Right lobe of liver (tissue), 4 donors: ENCODE measurements at regions not wholly inside any gene's neighbourhood (a gene's known extent, or its start where the extent isn't known, plus 50 kb on each side); places are given as distances from the start of the nearest gene placed in this dataset.

Experiments used
- POLR2A ChIP-seq: fragments of 450-650 bp; IDR thresholded peaks from one replicate; pipeline ENCODE4 v1.6.1; 2017; ENCODE audit warnings: antibody characterized with exemption, mild to moderate bottlenecking
- TF ChIP-seq, protein P1 (sequence below), 4 donors: fragments of 200-600 bp in 3 of 4; fragments of 450-650 bp in 1 of 4; IDR thresholded peaks; one replicate each; pipeline versions ENCODE4 v1.5.1 to v1.8.0; 2016 to 2022; ENCODE audit warnings: antibody characterized with exemption in 4 of 4, mild to moderate bottlenecking in 2 of 4
- donor health status: DM: no; HTN: no; CAD: no.
- donor health status: DM: no; HTN: no; CAD: no.
- donor health status: DM: no; HTN: yes; CAD: no.

DNA sequence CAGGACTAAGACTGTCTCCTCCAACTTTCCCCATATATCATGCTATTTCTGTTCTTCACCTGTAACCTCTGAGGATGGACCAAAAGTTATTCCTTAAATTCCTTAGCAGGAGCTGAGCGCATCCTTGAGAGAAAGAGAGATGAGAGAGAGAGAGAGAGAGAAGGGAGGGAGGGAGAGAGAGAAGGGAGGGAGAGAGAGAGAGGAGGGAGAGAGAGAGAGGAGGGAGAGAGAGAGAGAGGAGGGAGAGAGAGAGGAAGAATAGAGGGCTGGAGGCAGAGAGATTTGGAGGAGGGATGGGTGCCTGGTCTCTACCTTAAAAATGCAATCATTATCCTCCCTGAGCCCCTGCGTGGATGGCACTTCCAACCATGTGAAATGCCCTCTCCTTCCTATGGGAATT is 73.6 kb downstream of the BMP2 start:
- TF ChIP-seq, protein P1, sequence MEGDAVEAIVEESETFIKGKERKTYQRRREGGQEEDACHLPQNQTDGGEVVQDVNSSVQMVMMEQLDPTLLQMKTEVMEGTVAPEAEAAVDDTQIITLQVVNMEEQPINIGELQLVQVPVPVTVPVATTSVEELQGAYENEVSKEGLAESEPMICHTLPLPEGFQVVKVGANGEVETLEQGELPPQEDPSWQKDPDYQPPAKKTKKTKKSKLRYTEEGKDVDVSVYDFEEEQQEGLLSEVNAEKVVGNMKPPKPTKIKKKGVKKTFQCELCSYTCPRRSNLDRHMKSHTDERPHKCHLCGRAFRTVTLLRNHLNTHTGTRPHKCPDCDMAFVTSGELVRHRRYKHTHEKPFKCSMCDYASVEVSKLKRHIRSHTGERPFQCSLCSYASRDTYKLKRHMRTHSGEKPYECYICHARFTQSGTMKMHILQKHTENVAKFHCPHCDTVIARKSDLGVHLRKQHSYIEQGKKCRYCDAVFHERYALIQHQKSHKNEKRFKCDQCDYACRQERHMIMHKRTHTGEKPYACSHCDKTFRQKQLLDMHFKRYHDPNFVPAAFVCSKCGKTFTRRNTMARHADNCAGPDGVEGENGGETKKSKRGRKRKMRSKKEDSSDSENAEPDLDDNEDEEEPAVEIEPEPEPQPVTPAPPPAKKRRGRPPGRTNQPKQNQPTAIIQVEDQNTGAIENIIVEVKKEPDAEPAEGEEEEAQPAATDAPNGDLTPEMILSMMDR (IDR thresholded peaks at IDR 0.05), result no peak
- no peak for TF ChIP-seq POLR2A
